MM.1S (cell line): ENCODE measurements at regions not wholly inside any gene's neighbourhood (a gene's known extent, or its start where the extent isn't known, plus 50 kb on each side); places are given as distances from the start of the nearest gene placed in this dataset.

Source experiments
- DNase-seq: peaks from one replicate; pipeline ENCODE4 v3.0.0-alpha.2; 2015
- H2AFZ ChIP-seq: fragments of 300-600 bp; sonication (generic); 2 replicates; pipeline ENCODE4 v1.6.0; 2016; ENCODE audit warnings: antibody characterized with exemption, low read length
- H3F3A ChIP-seq: fragments of 300-600 bp; sonication (generic); 2 replicates; pipeline ENCODE4 v1.6.1; 2016; ENCODE audit warnings: mild to moderate bottlenecking, antibody characterized with exemption, low read length, moderate library complexity, mixed read lengths; ENCODE audit not compliant: insufficient read depth
- H3K27ac ChIP-seq: fragments of 300-600 bp; sonication (generic); 2 replicates; pipeline ENCODE4 v1.5.1; 2016; ENCODE audit warnings: mild to moderate bottlenecking, low read length
- H3K27me3 ChIP-seq: fragments of 300-600 bp; sonication (generic); replicated peaks from 2 replicates; pipeline ENCODE4 v1.6.0; 2016; ENCODE audit warnings: low read length; ENCODE audit not compliant: insufficient read depth
- H3K36me3 ChIP-seq: fragments of 300-600 bp; sonication (generic); replicated peaks from 2 replicates; pipeline ENCODE4 v1.6.1; 2016; ENCODE audit warnings: mild to moderate bottlenecking, low read length, mixed read lengths; ENCODE audit not compliant: insufficient read depth
- H3K4me1 ChIP-seq: fragments of 300-600 bp; sonication (generic); 2 replicates; pipeline ENCODE4 v1.6.1; 2016; ENCODE audit warnings: low read length, mixed read lengths
- H3K4me2 ChIP-seq: fragments of 300-600 bp; sonication (generic); 2 replicates; pipeline ENCODE4 v1.6.0; 2016; ENCODE audit warnings: low read depth, low read length
- H3K4me3 ChIP-seq: fragments of 300-600 bp; sonication (generic); 2 replicates; pipeline ENCODE4 v1.5.1; 2016; ENCODE audit warnings: low read length, mixed read lengths
- H3K79me2 ChIP-seq: fragments of 300-600 bp; sonication (generic); 2 replicates; pipeline ENCODE4 v1.6.1; 2016; ENCODE audit warnings: mixed run types, low read length, mixed read lengths
- H3K9ac ChIP-seq: fragments of 300-600 bp; sonication (generic); 2 replicates; pipeline ENCODE4 v1.6.1; 2016; ENCODE audit warnings: low read length, mixed read lengths
- H3K9me2 ChIP-seq: fragments of 300-600 bp; sonication (generic); replicated peaks from 2 replicates; pipeline ENCODE4 v1.6.1; 2016; ENCODE audit warnings: mild to moderate bottlenecking, low read length, mixed read lengths; ENCODE audit not compliant: insufficient read depth
- H3K9me3 ChIP-seq: fragments of 300-600 bp; sonication (generic); replicated peaks from 2 replicates; pipeline ENCODE4 v1.6.1; 2016; ENCODE audit warnings: mild to moderate bottlenecking, low read length, mixed read lengths; ENCODE audit not compliant: insufficient read depth
- H4K20me1 ChIP-seq: fragments of 300-600 bp; sonication (generic); 2 replicates; pipeline ENCODE4 v1.6.1; 2016; ENCODE audit warnings: mild to moderate bottlenecking, low read length, moderate library complexity, mixed read lengths; ENCODE audit not compliant: insufficient read depth
- CTCF ChIP-seq: fragments of 300-600 bp; sonication (generic); IDR thresholded peaks from 2 replicates; pipeline ENCODE4 v1.5.1; 2016; ENCODE audit warnings: antibody characterized with exemption, low read length, mixed read lengths
- EZH2 ChIP-seq: fragments of 300-600 bp; sonication (generic); optimal IDR thresholded peaks from 2 replicates; pipeline ENCODE3; 2017; ENCODE audit warnings: low read depth, mild to moderate bottlenecking, antibody characterized with exemption, low read length, mixed read lengths
- EZH2phosphoT487 ChIP-seq: fragments of 300-600 bp; sonication (generic); IDR thresholded peaks from 2 replicates; pipeline ENCODE4 v1.6.1; 2018; ENCODE audit warnings: antibody characterized with exemption, low read length

GRCh38 chr9:1619915-1620710, 395.0 kb upstream of the SMARCA2 start:
- H3K27me3 ChIP-seq: no peaks in the 10 kb centered on the region
- no peaks in the 10 kb centered on the region for H3K9me3 ChIP-seq
- no peak overlapping the region for H3K4me3 ChIP-seq
- peak; percentile 10 for DNase-seq
- H2AFZ ChIP-seq: no peak overlapping the region
- H3K36me3 ChIP-seq: no peaks in the 10 kb centered on the region
- H3K4me1 ChIP-seq: no peaks in the 10 kb centered on the region
- no peaks in the 10 kb centered on the region for H3K9me2 ChIP-seq
- no peaks in the 10 kb centered on the region for H3K79me2 ChIP-seq
- H3K9ac ChIP-seq: no peak overlapping the region
- no peaks in the 10 kb centered on the region for H4K20me1 ChIP-seq
- TF ChIP-seq EZH2phosphoT487: no peak
- TF ChIP-seq CTCF: peak; percentile 24
- H3K27ac ChIP-seq: no peak overlapping the region
- no peaks in the 10 kb centered on the region for H3F3A ChIP-seq
- H3K4me2 ChIP-seq: no peak overlapping the region

- no peak for DNase-seq
- TF ChIP-seq EZH2: no peak
- no peak for TF ChIP-seq CTCF
- no peak for TF ChIP-seq EZH2phosphoT487
- H3K79me2 ChIP-seq: no peaks in the 10 kb centered on the region
- no peaks in the 10 kb centered on the region for H3K9me3 ChIP-seq
- no peak overlapping the region for H2AFZ ChIP-seq
- H3K4me1 ChIP-seq: no peaks in the 10 kb centered on the region
- no peaks in the 10 kb centered on the region for H3K9me2 ChIP-seq
- no peak overlapping the region for H3K27ac ChIP-seq
- no peaks in the 10 kb centered on the region for H3K27me3 ChIP-seq
- no peak overlapping the region for H3K9ac ChIP-seq
- H3K4me2 ChIP-seq: no peak overlapping the region
- H4K20me1 ChIP-seq: no peaks in the 10 kb centered on the region
- H3K36me3 ChIP-seq: no peaks in the 10 kb centered on the region
- H3F3A ChIP-seq: no peaks in the 10 kb centered on the region
- H3K4me3 ChIP-seq: no peak overlapping the region
Observed at GRCh38 chr9:1637401-1637800, 377.7 kb upstream of the SMARCA2 start.

- Histone ChIP-seq H3K4me3 (no peak overlapping the region), H3K36me3 (no peaks in the 10 kb centered on the region), H3K27me3 (no peaks in the 10 kb centered on the region), H2AFZ (no peak overlapping the region), H3F3A (no peaks in the 10 kb centered on the region), H3K4me1 (no peaks in the 10 kb centered on the region), H3K79me2 (no peaks in the 10 kb centered on the region), H3K9me3 (no peaks in the 10 kb centered on the region), H4K20me1 (no peaks in the 10 kb centered on the region), H3K9ac (no peak overlapping the region), H3K27ac (no peak overlapping the region), H3K9me2 (no peaks in the 10 kb centered on the region), H3K4me2 (no peak overlapping the region)
- DNase-seq: no peak
- no peak for TF ChIP-seq EZH2phosphoT487
- TF ChIP-seq EZH2: no peak
- no peak for TF ChIP-seq CTCF
Observed at GRCh38 chr9:1639166-1639565, 376.0 kb upstream of the SMARCA2 start.
